Fibroblast of lung (primary cell): ENCODE measurements at regions not wholly inside any gene's neighbourhood (a gene's known extent, or its start where the extent isn't known, plus 50 kb on each side); places are given as distances from the start of the nearest gene placed in this dataset.

ENCODE experiments used
- DNase-seq, 2 donors: peaks; one replicate each; pipeline versions ENCODE4 v3.0.0 to v3.0.0-alpha.2; 2010; ENCODE audit warnings: low read depth in 2 of 2
- H2AFZ ChIP-seq: 2 replicates; pipeline ENCODE4 v1.5.1; 2012; ENCODE audit warnings: low read length, control low read depth, inconsistent platforms
- H3K27ac ChIP-seq: 2 replicates; pipeline ENCODE4 v1.5.1; 2011; ENCODE audit warnings: low read length, control low read depth; ENCODE audit not compliant: insufficient read depth
- H3K27me3 ChIP-seq: 2 replicates; pipeline ENCODE4 v1.5.1; 2011; ENCODE audit warnings: mild to moderate bottlenecking, low read length; ENCODE audit not compliant: control insufficient read depth, insufficient read depth
- H3K36me3 ChIP-seq: 2 replicates; pipeline ENCODE4 v1.5.1; 2011; ENCODE audit warnings: low read length; ENCODE audit not compliant: control insufficient read depth, insufficient read depth
- H3K4me1 ChIP-seq: 2 replicates; pipeline ENCODE4 v1.5.1; 2011; ENCODE audit warnings: low read length; ENCODE audit not compliant: control insufficient read depth, insufficient read depth; ENCODE audit errors: extremely low read depth
- H3K4me2 ChIP-seq: 2 replicates; pipeline ENCODE4 v1.5.1; 2011; ENCODE audit warnings: low read length, control low read depth; ENCODE audit not compliant: insufficient read depth; ENCODE audit errors: extremely low read depth
- H3K4me3 ChIP-seq, 4 experiments: fragments of 200-600 bp in 1 of 4; sonication (generic) in 1 of 4; replicated peaks in 1 of 4; 2 replicates each; pipeline ENCODE4 v1.5.1; 2011 to 2016; ENCODE audit warnings: low read length in 4 of 4, low read depth in 3 of 4, mild to moderate bottlenecking in 3 of 4, control low read depth in 2 of 4, inconsistent platforms in 1 of 4, mixed read lengths in 1 of 4; ENCODE audit not compliant: insufficient read depth in 1 of 4; ENCODE audit errors: control extremely low read depth in 1 of 4
- H3K79me2 ChIP-seq: 2 replicates; pipeline ENCODE4 v1.5.1; 2012; ENCODE audit warnings: mild to moderate bottlenecking, low read length, inconsistent platforms; ENCODE audit not compliant: control insufficient read depth, insufficient read depth
- H3K9ac ChIP-seq: 2 replicates; pipeline ENCODE4 v1.5.1; 2011; ENCODE audit warnings: mild to moderate bottlenecking, low read length, control low read depth; ENCODE audit not compliant: insufficient read depth
- H3K9me3 ChIP-seq: 2 replicates; pipeline ENCODE4 v1.5.1; 2012; ENCODE audit warnings: low read depth, low read length; ENCODE audit not compliant: control insufficient read depth, insufficient read depth
- H4K20me1 ChIP-seq: 2 replicates; pipeline ENCODE4 v1.5.1; 2011; ENCODE audit warnings: low read length; ENCODE audit not compliant: control insufficient read depth, insufficient read depth; ENCODE audit errors: extremely low read depth
- CTCF ChIP-seq, 2 donors: IDR thresholded peaks in 1 of 2; conservative IDR thresholded peaks in 1 of 2; 1 replicate in 1 of 2; 2 replicates in 1 of 2; pipeline ENCODE4 v1.5.1; 2011 to 2012; ENCODE audit warnings: low read length in 2 of 2, control low read depth in 1 of 2, inconsistent platforms in 1 of 2, low read depth in 1 of 2, mild to moderate bottlenecking in 1 of 2
- EZH2 ChIP-seq: IDR thresholded peaks from 2 replicates; pipeline ENCODE4 v1.5.1; 2012; ENCODE audit warnings: low read length, control low read depth, mild to moderate bottlenecking; ENCODE audit errors: missing control alignments

- H3K27ac ChIP-seq, result no peak overlapping the region
- H3K4me2 ChIP-seq, result no peak overlapping the region
- no peak overlapping the region for H3K4me3 ChIP-seq
- H3K9me3 ChIP-seq, result no peaks in the 10 kb centered on the region
- TF ChIP-seq CTCF (conservative IDR thresholded peaks at IDR 0.05 in 1 of 2, IDR thresholded peaks at IDR 0.05 in 1 of 2; ENCODE audit: low read depth in 1 of 2, low read length in 2 of 2) (no peak), EZH2 (no peak)
- H3K36me3 ChIP-seq, result no peaks in the 10 kb centered on the region
- no peaks in the 10 kb centered on the region for H4K20me1 ChIP-seq
- no peak overlapping the region for H2AFZ ChIP-seq
- DNase-seq, result no peak
- no peak overlapping the region for H3K9ac ChIP-seq
- no peaks in the 10 kb centered on the region for H3K27me3 ChIP-seq
- H3K79me2 ChIP-seq, result no peaks in the 10 kb centered on the region
- H3K4me1 ChIP-seq, result no peaks in the 10 kb centered on the region
Measured at GRCh38 chr22:49349841-49350381, 477.8 kb downstream of the BRD1 start.

GRCh38 chr22:49349181-49349835 is 478.4 kb downstream of the BRD1 start:
- H3K79me2 ChIP-seq, result no peaks in the 10 kb centered on the region
- no peaks in the 10 kb centered on the region for H3K9me3 ChIP-seq
- H3K4me3 ChIP-seq, result no peak overlapping the region
- H3K9ac ChIP-seq, result no peak overlapping the region
- no peaks in the 10 kb centered on the region for H3K27me3 ChIP-seq
- TF ChIP-seq EZH2, result no peak
- no peak for TF ChIP-seq CTCF (conservative IDR thresholded peaks at IDR 0.05 in 1 of 2, IDR thresholded peaks at IDR 0.05 in 1 of 2; ENCODE audit: low read depth in 1 of 2, low read length in 2 of 2)
- H3K4me1 ChIP-seq, result no peaks in the 10 kb centered on the region
- H3K27ac ChIP-seq, result no peak overlapping the region
- no peak overlapping the region for H2AFZ ChIP-seq
- H3K4me2 ChIP-seq, result no peak overlapping the region
- H3K36me3 ChIP-seq, result no peaks in the 10 kb centered on the region
- DNase-seq, result no peak
- no peaks in the 10 kb centered on the region for H4K20me1 ChIP-seq

- H3K79me2 ChIP-seq, result no peaks in the 10 kb centered on the region
- no peak overlapping the region for H3K9ac ChIP-seq
- H3K27ac ChIP-seq, result no peak overlapping the region
- no peaks in the 10 kb centered on the region for H3K27me3 ChIP-seq
- no peak overlapping the region for H3K4me2 ChIP-seq
- no peak overlapping the region for H3K4me3 ChIP-seq
- no peaks in the 10 kb centered on the region for H3K36me3 ChIP-seq
- no peak for DNase-seq
- H3K4me1 ChIP-seq, result no peaks in the 10 kb centered on the region
- no peak overlapping the region for H2AFZ ChIP-seq
- H4K20me1 ChIP-seq, result no peaks in the 10 kb centered on the region
- no peak for TF ChIP-seq EZH2
- H3K9me3 ChIP-seq, result no peaks in the 10 kb centered on the region
Measured at GRCh38 chr22:49348631-49349030, 479.0 kb downstream of the BRD1 start.
